K562 (cell line): ENCODE measurements at regions not wholly inside any gene's neighbourhood (a gene's known extent, or its start where the extent isn't known, plus 50 kb on each side); places are given as distances from the start of the nearest gene placed in this dataset.

ENCODE experiments used
- ATAC-seq: fragments of 200-7000 bp; cut with Tn5 transposase; 3 replicates; pipeline ENCODE4 v1.9.1; 2020; ENCODE audit warnings: moderate library complexity
- BruUV-seq: library from RNA; stranded (reverse); fragments of 400-500 nt; replicated peaks from 2 replicates; lab custom pipeline; 2021; lab: Mats Ljungman, UMichigan
- CTCF ChIA-PET: fragments of 300-600 bp; formaldehyde crosslinking; extraction: SDS; loops from one replicate; lab custom pipeline; 2021; ENCODE audit warnings: low intra/inter-chr PET ratio; lab: Yijun Ruan, JAX
- POLR2A ChIA-PET: fragments of 300-600, 350-650 bp; sonication (Branson Sonifier 250); formaldehyde crosslinking; extraction: SDS; loops from one replicate; lab custom pipeline; 2021; ENCODE audit warnings: antibody characterized with exemption, inconsistent platforms; lab: Yijun Ruan, JAX
- DNase-seq, 4 experiments: peaks; one replicate each; pipeline versions ENCODE4 v3.0.0 to v3.0.0-alpha.2; 2011 to 2018; ENCODE audit warnings: low spot score in 3 of 4, mixed read lengths in 3 of 4; ENCODE audit errors: extremely low read depth in 1 of 4
- FAIRE-seq: peaks from 2 replicates; lab custom pipeline; 2011; peaks lifted over from hg19 to GRCh38; lab: Jason Lieb, UNC
- H2AFZ ChIP-seq: 2 replicates; pipeline ENCODE4 v1.6.0; 2011; ENCODE audit warnings: low read depth, low read length, control low read depth, inconsistent platforms
- H3K27ac ChIP-seq: fragments of 200-600 bp; 3 replicates; pipeline ENCODE4 v1.8.0; 2011; ENCODE audit warnings: low read depth, mild to moderate bottlenecking, control low read depth, inconsistent platforms, low read length, moderate library complexity, mixed read lengths; ENCODE audit errors: extremely low read depth
- H3K27me3 ChIP-seq, 2 experiments: fragments of 300-600 bp in 1 of 2; 2 replicates in 1 of 2; 3 replicates in 1 of 2; pipeline versions ENCODE4 v1.6.0 to v1.8.0; 2011; ENCODE audit warnings: inconsistent platforms in 2 of 2, low read length in 2 of 2, mild to moderate bottlenecking in 1 of 2, mixed read lengths in 1 of 2, moderate library complexity in 1 of 2; ENCODE audit not compliant: control insufficient read depth in 2 of 2, insufficient read depth in 2 of 2
- H3K36me3 ChIP-seq: fragments of 300-600 bp; 3 replicates; pipeline ENCODE4 v1.8.0; 2011; ENCODE audit warnings: mild to moderate bottlenecking, low read length, inconsistent platforms; ENCODE audit not compliant: control insufficient read depth, insufficient read depth
- H3K4me1 ChIP-seq, 2 experiments: fragments of 200-600 bp in 1 of 2; replicated peaks in 1 of 2; 2 replicates in 1 of 2; 3 replicates in 1 of 2; pipeline versions ENCODE4 v1.5.1 to v1.8.0; 2011; ENCODE audit warnings: inconsistent platforms in 2 of 2, low read length in 2 of 2, mild to moderate bottlenecking in 1 of 2, mixed read lengths in 1 of 2, moderate library complexity in 1 of 2; ENCODE audit not compliant: control insufficient read depth in 2 of 2, insufficient read depth in 2 of 2
- H3K4me2 ChIP-seq: 2 replicates; pipeline ENCODE4 v1.6.1; 2011; ENCODE audit warnings: low read length, control low read depth, inconsistent platforms, mixed read lengths; ENCODE audit not compliant: insufficient read depth
- H3K4me3 ChIP-seq: fragments of 200-600 bp; sonication (generic), shearing (Covaris generic); 2 replicates; pipeline ENCODE4 v1.5.1; 2016; ENCODE audit warnings: control low read depth, inconsistent platforms
- H3K79me2 ChIP-seq: fragments of 200-600 bp; 3 replicates; pipeline ENCODE4 v1.8.0; 2011; ENCODE audit warnings: low read length, inconsistent platforms; ENCODE audit not compliant: control insufficient read depth, insufficient read depth
- H3K9ac ChIP-seq, 2 experiments: 2 replicates each; pipeline versions ENCODE4 v1.6.0 to v1.6.1; 2011; ENCODE audit warnings: low read depth in 2 of 2, low read length in 2 of 2, control low read depth in 1 of 2, inconsistent platforms in 1 of 2, mild to moderate bottlenecking in 1 of 2, mixed read lengths in 1 of 2; ENCODE audit not compliant: insufficient read depth in 1 of 2
- H3K9me1 ChIP-seq: one replicate; pipeline ENCODE4 v1.6.0; 2011; ENCODE audit warnings: inconsistent platforms, mild to moderate bottlenecking, low read length, moderate library complexity; ENCODE audit not compliant: control insufficient read depth, insufficient read depth
- H3K9me3 ChIP-seq: replicated peaks from 2 replicates; pipeline ENCODE4 v1.5.1; 2011; ENCODE audit warnings: low read depth, low read length, inconsistent platforms; ENCODE audit not compliant: control insufficient read depth, insufficient read depth
- H4K20me1 ChIP-seq: replicated peaks from 2 replicates; pipeline ENCODE4 v1.6.1; 2011; ENCODE audit warnings: low read length, inconsistent platforms, mixed read lengths; ENCODE audit not compliant: control insufficient read depth, insufficient read depth
- CEBPB ChIP-seq: fragments of 450-650 bp; IDR thresholded peaks from 2 replicates; pipeline ENCODE4 v1.6.1; 2016; ENCODE audit warnings: missing genetic modification characterization, missing compliant biosample characterization
- CTBP1 ChIP-seq: fragments of 450-650 bp; IDR thresholded peaks from 2 replicates; pipeline ENCODE4 v1.6.1; 2016; ENCODE audit warnings: borderline replicate concordance
- FUS ChIP-seq: fragments of 200-400 bp; formaldehyde crosslinking; optimal IDR thresholded peaks from 2 replicates; pipeline ENCODE3; 2017; ENCODE audit warnings: low read depth, low read length
- GATA2 ChIP-seq: sonication (generic); formaldehyde crosslinking; IDR thresholded peaks from 2 replicates; pipeline ENCODE4 v1.4.0; 2020; ENCODE audit warnings: mild to moderate bottlenecking, missing genetic modification reagents
- HDAC1 ChIP-seq, 2 experiments: fragments of 450-650 bp; IDR thresholded peaks; 2 replicates each; pipeline ENCODE4 v1.6.1; 2016 to 2017; ENCODE audit warnings: inconsistent platforms in 1 of 2, mild to moderate bottlenecking in 1 of 2, moderate library complexity in 1 of 2
- KLF13 ChIP-seq: fragments of 450-650 bp; IDR thresholded peaks from 2 replicates; pipeline ENCODE4 v1.6.1; 2016; ENCODE audit warnings: missing genetic modification characterization, low read depth, mild to moderate bottlenecking, missing compliant biosample characterization, moderate library complexity, borderline replicate concordance
- MTF1 ChIP-seq: fragments of 250-450 bp; sonication (Bioruptor Pico); IDR thresholded peaks from 2 replicates; pipeline ENCODE4 v1.9.0; 2021; ENCODE audit warnings: moderate library complexity, mild to moderate bottlenecking, inconsistent platforms, borderline replicate concordance
- PML ChIP-seq: IDR thresholded peaks from 2 replicates; pipeline ENCODE4 v1.6.1; 2012; ENCODE audit warnings: low read length, inconsistent platforms
- RAD21 ChIP-seq, 2 experiments: fragments of 250-450 bp in 1 of 2; fragments of 450-650 bp in 1 of 2; sonication (Bioruptor Pico) in 1 of 2; formaldehyde crosslinking in 1 of 2; IDR thresholded peaks in 1 of 2; conservative IDR thresholded peaks in 1 of 2; 2 replicates each; pipeline versions ENCODE4 v1.4.0 to v1.8.0; 2020 to 2022; ENCODE audit warnings: mild to moderate bottlenecking in 2 of 2, moderate library complexity in 1 of 2
- RBFOX2 ChIP-seq: fragments of 200-400 bp; formaldehyde crosslinking; IDR thresholded peaks from 2 replicates; pipeline ENCODE4 v1.6.1; 2017; ENCODE audit warnings: low read depth, mild to moderate bottlenecking, low read length, moderate library complexity
- RREB1 ChIP-seq: fragments of 250-450 bp; sonication (Bioruptor Pico); IDR thresholded peaks from 2 replicates; pipeline ENCODE4 v1.4.0; 2020
- THRB ChIP-seq: fragments of 450-650 bp; formaldehyde crosslinking; conservative IDR thresholded peaks from 2 replicates; pipeline ENCODE4 v1.4.0; 2022; ENCODE audit warnings: mild to moderate bottlenecking, missing genetic modification characterization
- ZNF445 ChIP-seq: fragments of 250-450 bp; sonication (Bioruptor Pico); IDR thresholded peaks from 2 replicates; pipeline ENCODE4 v1.4.0; 2020; ENCODE audit warnings: low read depth, mild to moderate bottlenecking, moderate library complexity
- ZNF589 ChIP-seq: fragments of 200-800 bp; sonication (Bioruptor generic); IDR thresholded peaks from 2 replicates; pipeline ENCODE4 v1.6.1; 2016; ENCODE audit warnings: low read depth, missing genetic modification characterization, missing compliant biosample characterization
- in situ Hi-C: fragments of 300-500 bp; cut with MboI; formaldehyde crosslinking; loops from 4 replicates; pipeline ENCODE4 v1.15.0; 2018; ENCODE audit warnings: inconsistent platforms, mixed read lengths
- intact Hi-C: fragments of 100-400 bp; cut with micrococcal nuclease; formaldehyde crosslinking; loops from 2 replicates; pipeline ENCODE4 v1.14.2; 2022

DNA sequence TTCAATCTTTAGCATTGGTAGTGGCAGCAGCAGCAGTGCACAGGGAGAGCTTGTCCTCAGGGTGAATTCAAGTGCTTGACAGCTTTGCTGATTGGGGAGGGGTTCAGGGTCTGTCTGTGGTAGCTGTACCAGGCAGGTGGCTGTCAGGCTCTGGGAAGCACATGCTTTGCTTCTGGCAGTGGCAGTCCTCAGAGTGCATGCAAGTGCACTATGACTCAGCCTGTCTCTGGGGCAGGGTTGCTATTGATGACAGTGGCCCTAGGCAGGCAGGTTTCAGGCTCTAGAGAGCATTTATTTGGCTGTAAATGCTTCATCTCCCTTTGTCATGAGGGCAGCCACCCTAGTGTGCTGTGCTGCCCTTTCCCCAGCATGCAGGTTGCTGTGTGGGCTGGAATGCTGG is 251.9 kb upstream of the LRRC7 start:
- no peaks in the 10 kb centered on the region for H4K20me1 ChIP-seq
- TF ChIP-seq RBFOX2 (no peak), RAD21 (CRISPR knock-in tag; conservative IDR thresholded peaks at IDR 0.05 in 1 of 2, IDR thresholded peaks at IDR 0.05 in 1 of 2) (no peak), MTF1 (CRISPR knock-in tag) (no peak), GATA2 (CRISPR knock-in tag) (no peak), HDAC1 (IDR thresholded peaks at IDR 0.05) (no peak), FUS (no peak), THRB (CRISPR knock-in tag) (no peak), ZNF445 (CRISPR knock-in tag) (no peak), PML (no peak), ZNF589 (no peak), CTBP1 (no peak), KLF13 (no peak), RREB1 (CRISPR knock-in tag) (no peak), CEBPB (tag) (no peak)

More for the DNA sequence above, 251.9 kb upstream of the LRRC7 start:
- H3K27me3 ChIP-seq, result no peaks in the 10 kb centered on the region
- CTCF ChIA-PET, result no interaction called here
- intact Hi-C loops, result no loop called here
- no peak overlapping the region for H3K4me2 ChIP-seq
- DNase-seq (no peak), FAIRE-seq (no peak), ATAC-seq (no peak)
- no peak overlapping the region for H3K27ac ChIP-seq
- no peaks in the 10 kb centered on the region for H3K9me1 ChIP-seq
- POLR2A ChIA-PET, result no interaction called here
- BruUV-seq, result no TSS peak
- H3K9ac ChIP-seq, result no peak overlapping the region
- H3K4me3 ChIP-seq, result no peak overlapping the region
- H3K79me2 ChIP-seq, result no peaks in the 10 kb centered on the region
- H3K36me3 ChIP-seq, result no peaks in the 10 kb centered on the region
- no peaks in the 10 kb centered on the region for H3K9me3 ChIP-seq
- no peaks in the 10 kb centered on the region for H3K4me1 ChIP-seq
- H2AFZ ChIP-seq, result no peak overlapping the region
- in situ Hi-C loops, result no loop called here
